Amygdala (tissue), 56 donors: ENCODE measurements at regions not wholly inside any gene's neighbourhood (a gene's known extent, or its start where the extent isn't known, plus 50 kb on each side); places are given as distances from the start of the nearest gene placed in this dataset.
A peak's percentile ranks its signal among the peaks of the same experiment; 100 is the strongest.

Source experiments
- DNase-seq, 56 donors: peaks; one replicate each; lab custom pipeline; 2025; lab: John Stamatoyannopoulos, UW

DNA sequence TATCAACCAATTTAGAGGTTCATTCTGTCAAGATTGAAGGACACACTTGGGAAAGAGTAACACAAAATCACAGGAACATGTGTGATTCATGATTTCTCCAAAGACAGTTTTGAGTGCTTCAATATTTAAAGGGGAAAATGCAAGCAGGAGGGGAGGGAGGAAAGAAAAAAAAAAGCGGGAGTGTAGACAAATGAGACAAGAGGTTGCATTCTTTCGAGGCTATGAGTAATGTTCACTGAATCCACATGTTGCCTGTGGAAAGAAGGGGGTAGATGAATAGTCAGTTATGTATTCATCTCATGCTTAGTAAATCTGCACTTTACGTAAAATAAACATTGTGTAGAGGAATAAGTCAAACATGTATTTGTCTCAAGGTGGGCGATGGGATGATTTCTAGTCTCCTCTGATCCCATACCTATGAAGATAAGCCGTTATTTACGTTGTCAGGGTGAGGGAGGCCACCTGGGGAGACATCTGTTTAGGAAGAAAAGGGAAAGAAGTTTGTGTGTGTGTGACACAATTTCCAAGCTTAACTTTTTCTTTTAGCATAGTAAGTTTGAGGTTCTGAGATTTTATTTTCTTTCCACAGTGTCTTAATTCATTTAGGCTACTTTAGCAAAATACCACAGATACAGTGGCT lies 211.0 kb upstream of the ZC3H15 start:
- DNase-seq, result no peak

DNA sequence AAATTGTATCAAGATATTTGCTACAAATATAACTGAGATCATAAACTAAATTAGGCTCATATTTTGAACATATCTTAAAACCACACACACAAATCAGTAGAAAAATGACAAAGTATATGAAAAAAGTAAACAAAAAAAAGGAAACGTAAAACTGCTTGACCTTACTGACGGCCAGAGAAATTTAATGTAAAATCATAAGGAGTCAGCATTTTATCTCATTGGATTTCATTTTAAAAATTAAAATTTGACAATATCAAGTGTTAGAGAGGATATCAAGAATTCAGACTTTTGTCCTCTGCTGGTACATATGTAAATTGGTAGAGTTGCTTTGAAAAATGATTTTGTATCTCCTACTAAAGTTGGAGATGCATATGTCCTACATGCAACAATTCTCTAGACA lies 209.2 kb upstream of the ZC3H15 start:
- no peak for DNase-seq

DNA sequence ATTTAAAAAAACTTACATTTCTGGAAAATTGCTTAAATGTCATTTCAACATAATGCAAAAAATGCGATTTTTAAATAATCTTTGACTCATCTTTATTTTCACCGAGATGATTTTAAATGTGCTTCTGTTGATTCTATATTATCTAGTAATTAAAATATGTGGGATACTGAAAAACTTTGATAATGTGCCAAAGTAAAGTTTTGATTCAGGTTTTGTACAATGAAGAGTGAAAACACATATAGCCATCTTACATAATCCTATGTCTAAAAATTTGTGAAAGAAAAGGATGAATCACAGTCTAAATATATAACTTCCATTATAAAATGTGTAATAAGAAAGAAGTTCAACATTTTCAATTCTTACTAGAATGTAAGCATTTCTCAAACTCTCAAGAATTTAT lies 204.3 kb upstream of the ZC3H15 start:
- DNase-seq, result no peak

DNA sequence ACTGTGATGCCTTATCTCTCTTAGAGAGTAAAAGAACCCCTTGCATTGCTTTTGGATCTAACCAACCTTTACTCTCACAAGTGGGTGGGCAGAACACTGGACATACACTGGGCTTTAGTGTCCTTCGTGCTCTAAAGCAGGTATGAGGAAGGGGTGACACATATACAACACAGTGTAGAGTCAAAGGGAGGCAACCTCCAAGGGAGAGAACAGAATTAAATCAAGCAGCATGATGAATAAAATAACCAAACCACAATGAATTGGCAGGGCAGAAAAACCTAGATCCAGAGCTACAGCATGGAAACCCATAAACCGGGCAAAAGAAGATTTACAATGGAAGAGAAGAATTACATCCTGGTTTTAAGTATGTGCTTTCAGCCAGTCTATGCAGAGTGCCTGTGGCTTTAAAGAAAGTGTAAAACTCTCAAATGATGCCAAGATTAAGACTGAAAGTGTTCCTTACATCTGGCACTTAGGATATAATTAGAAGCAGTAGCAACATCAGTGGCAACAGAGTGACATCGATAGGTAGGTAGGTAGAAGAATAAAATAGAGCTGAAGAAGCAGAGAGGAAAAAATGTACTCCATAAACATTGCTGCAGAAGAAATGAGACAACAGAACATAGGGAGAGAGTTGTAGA lies 191.7 kb upstream of the ZC3H15 start:
- DNase-seq, result no peak

DNA sequence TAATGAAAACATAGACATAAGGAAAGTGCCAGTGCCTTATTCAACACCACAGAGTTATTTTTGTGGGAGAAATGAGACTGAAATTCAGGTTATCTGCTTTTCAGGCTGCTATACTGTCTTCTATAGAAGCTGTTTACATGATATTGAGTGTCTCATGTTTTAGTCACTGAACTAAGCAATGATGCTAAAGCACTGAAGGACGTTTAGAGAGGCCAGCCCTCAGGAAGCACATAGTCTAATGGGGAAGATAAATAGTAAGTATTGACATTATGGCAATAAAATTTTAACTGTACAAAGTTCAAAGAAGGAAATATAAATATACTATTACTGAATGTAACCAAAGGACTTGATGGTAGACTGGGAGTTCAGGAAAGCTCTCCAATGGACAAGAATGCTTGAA lies 186.4 kb upstream of the ZC3H15 start:
- DNase-seq, result no peak

DNA sequence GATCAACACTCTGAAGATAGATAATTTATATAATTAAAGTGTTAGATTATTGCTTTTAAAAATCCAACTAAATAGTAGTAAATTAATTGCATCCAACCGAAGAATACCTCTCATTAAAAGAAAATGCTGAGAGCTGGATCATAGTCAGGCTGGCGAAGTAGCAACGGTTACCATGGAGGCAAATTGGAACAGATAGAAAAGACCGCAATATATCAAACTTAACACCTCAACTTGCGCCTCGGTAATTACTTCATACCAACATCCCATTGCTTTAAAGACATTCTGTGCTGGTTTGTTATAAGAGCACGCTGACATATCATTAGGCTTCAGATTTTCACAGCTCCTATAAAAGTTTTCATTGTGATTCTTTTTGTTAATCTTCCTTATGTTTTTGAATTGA lies 183.8 kb upstream of the ZC3H15 start:
- DNase-seq, result no peak

DNA sequence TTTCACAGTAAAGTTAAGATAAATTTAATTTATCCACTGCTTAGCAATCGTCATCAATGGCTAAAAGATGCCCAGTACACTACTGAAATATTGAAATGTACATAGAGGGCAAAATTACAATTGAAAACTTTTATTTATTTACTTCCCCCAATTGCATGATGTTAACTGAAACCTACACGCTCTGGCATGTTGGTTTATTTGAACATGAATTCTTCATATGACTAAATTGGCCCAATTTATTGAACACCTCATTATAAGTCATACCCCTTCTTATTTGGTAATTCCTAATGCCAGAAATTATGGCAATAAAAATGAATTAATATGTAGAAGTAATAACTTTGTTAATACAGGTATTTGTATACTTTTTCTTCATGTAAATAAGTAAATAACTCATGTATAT lies 183.0 kb upstream of the ZC3H15 start:
- no peak for DNase-seq

GRCh38 chr2:186304064-186304463 lies 182.0 kb upstream of the ZC3H15 start:
- DNase-seq, result no peak

GRCh38 chr2:186306754-186307153 lies 179.3 kb upstream of the ZC3H15 start:
- no peak for DNase-seq

DNA sequence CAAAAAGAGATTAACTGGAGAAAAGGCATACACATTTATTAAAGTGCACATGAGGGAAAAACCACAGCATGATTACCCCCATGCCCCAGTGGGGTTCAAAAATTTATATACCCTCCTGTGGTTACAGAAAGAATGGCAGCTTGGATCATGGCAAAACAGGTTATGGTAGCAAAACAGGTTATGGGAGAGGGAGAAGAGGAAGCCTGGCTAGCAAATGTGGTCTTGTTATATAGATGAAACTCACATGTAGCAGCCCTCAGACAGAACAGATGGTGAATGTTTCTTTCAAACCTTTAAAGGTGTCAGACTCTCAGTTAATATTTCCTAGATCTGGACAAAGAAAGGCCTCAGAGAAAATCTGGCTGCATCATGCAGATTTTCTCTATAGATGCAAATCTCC lies 178.2 kb upstream of the ZC3H15 start:
- no peak for DNase-seq

- DNase-seq, result no peak
Measured at GRCh38 chr2:186308347-186308746, 177.7 kb upstream of the ZC3H15 start.

- peak in 1 of 56 donors; percentile 3 for DNase-seq
Measured at GRCh38 chr2:186309901-186310300, 176.2 kb upstream of the ZC3H15 start.

GRCh38 chr2:186319105-186319504 lies 167.0 kb upstream of the ZC3H15 start:
- no peak for DNase-seq

DNA sequence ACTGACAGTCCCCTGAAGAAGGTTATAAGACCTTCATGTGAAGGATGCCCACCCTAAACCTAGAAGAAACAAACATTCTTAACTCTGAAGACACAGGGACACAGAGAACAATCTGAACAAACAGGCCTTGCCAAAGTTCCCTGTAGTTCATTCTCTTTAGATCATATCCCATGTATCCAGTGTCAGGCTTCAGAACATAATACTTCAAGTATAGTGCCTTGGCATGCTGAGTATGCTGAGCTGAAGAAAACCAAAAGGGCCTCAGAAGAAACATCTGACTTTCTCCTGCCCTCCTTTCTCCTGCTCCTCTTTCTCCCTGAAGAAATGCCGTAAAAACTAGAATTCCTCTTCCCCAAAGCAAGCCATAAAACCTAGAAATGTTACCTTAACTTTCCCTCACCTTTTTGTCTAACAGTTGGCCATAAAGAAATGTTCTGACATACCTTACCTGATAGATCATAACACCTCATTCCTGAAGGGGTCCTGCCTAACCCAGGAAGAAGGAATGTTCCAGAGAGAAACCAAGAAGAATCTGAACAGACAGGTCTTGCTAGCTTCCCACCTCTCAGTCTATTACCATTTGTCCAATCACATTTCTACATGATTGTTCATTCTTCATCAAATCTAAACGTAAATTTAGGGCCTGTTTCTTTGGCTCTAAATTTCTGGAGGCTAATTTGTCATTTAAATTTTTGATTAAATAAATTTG lies 160.1 kb upstream of the ZC3H15 start:
- DNase-seq, result no peak

- DNase-seq, result no peak
Measured at GRCh38 chr2:186327251-186327868, 158.7 kb upstream of the ZC3H15 start.

- no peak for DNase-seq
Measured at GRCh38 chr2:186328838-186329237, 157.2 kb upstream of the ZC3H15 start.

DNA sequence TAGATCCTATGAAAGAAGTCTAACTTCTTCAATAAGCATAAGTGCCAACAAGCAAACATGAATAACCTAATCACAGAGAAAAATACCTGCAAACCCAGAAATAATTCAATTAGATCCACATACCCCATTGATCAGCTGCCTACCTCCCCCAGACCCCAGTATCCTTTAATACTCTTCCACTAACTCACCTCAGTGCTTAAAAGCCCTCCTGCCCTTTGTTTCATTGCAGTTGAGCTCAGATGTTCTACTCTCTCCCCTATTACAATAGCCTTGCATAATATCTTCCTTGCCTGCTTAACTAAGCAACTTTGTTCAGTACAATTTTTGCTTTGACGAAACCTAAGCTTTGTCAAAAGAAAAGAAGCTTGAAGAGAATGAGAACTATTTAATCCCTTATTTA lies 156.0 kb upstream of the ZC3H15 start:
- DNase-seq, result no peak

DNA sequence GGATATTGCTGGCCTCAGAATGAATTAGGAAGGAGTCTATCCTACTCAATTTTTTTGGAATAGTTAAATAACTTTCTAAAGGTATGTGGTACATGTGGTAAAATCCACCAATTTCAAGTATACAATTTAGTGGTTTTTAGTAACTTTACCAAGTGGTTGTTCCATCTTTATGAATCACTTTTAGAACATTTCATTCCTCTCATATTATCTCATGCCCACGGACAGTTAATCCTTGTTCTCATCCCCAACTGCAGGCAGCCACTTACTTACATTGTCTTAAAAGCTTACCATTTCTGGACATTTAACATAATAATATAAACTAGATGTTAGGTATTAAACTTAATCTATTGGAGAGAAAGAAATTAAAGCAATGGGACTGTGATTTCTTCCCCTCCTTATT lies 146.3 kb upstream of the ZC3H15 start:
- DNase-seq, result no peak

DNA sequence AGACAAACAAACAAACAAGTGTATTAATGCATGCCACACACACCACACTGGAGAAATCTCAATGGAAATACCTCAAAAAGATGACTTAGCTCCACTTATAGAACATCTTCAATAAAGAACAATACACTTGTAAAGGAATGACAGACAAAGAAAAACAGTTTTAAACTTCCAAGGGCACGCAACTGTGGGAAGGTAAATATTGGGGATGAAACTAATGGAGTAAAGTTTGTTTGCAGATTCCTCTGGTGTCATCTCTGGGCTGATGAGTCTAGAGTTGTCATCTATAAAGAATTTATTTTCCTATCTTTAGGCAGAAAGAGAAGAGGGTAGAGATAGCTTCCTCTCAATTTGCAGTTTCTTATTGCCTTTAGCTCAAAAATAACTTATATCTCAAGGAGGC lies 144.0 kb upstream of the ZC3H15 start:
- DNase-seq, result no peak

DNA sequence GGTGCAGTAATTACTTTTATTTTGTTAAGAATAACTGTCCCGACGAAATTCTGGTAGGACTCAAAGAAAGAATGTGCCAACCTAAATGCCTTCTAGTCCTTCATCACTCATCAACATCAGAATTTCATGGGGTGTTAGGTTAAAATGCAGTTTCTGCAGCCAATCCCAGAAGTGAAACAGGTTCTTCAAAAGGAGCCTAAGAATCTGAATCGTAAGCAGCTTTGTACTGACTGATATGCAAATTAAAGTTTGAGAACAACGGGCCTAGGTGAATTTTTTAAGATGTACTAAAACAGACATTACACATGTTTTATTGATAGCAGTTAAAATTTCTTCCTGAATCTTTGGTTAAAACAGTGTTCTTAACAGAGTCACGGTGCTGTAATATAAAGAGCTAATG lies 140.3 kb upstream of the ZC3H15 start:
- DNase-seq, result no peak

GRCh38 chr2:186346216-186346615 lies 139.8 kb upstream of the ZC3H15 start:
- no peak for DNase-seq

DNA sequence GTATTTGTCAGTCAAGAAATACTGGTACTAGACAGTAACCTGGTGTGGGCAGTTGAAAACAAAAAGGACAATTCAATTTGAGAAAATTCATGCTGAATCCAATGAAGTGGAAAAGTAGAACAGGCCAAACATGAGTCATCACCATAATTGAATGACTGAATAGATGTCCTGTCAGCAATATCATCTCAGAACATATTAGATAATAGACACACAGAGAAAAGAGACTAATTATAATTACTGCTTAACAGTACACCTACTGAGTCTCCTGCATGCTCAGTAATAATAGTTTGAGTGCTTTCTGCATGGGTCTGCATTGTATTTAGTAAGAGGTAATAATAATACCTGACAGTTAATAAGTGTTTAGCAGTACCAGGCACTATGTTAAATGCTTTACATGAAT lies 138.6 kb upstream of the ZC3H15 start:
- DNase-seq, result no peak
